GM21576 (cell line): ENCODE measurements at regions not wholly inside any gene's neighbourhood (a gene's known extent, or its start where the extent isn't known, plus 50 kb on each side); places are given as distances from the start of the nearest gene placed in this dataset.

ENCODE experiments used
- ATAC-seq: cut with Tn5 transposase; IDR thresholded peaks from one replicate; pipeline ENCODE4 v1.9.1; 2021; ENCODE audit warnings: mild to moderate bottlenecking, moderate library complexity; ENCODE audit not compliant: unreplicated experiment

DNA sequence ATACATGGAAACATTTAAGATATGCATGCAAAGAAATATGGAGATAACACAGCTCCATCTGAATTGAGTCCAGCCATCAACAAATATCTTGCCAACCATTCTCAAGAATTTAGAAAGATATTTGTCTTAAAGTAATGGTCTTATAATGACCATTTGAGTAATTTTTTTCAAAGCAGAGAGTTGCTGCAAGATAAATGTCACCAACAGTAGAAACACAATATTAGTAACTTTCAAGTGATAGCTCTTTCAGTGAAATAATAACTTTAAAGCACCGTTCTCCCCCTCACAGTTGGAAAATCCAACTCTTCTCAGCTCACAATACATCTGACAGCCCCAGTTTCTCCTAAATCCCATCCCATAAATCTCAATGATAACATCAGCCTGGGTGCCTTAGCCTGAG lies 481.0 kb upstream of the ADAMTS5 start:
- ATAC-seq = no peak

DNA sequence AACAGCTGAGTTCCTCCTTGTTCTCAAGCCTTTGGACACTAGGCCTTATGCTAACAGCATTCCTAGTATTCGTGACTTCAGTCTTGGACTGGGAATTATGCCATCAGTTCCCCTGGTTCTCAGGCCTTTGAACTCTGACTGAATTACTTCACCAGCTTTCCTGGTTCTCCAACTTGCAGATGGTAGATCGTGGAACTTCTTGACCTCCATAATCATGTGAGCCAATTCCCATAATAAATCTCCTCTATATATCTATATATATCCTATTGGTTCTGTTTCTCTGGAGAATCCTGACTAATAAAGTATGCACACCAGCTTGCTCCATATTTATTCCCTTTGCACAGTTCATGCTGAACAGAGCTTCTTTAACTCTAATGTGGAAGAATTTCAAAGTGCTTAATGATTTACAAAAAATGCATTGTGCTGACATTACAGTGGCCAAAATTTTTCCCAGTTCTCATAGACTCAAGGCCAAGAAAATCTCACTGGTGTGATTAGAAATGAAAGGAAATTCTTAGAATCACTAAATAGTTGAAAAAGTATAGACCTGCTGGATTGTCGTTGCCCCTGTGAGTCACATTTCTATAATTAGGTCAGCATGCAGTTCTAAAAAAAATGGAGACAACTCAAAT lies 462.9 kb upstream of the ADAMTS5 start:
- ATAC-seq = no peak

DNA sequence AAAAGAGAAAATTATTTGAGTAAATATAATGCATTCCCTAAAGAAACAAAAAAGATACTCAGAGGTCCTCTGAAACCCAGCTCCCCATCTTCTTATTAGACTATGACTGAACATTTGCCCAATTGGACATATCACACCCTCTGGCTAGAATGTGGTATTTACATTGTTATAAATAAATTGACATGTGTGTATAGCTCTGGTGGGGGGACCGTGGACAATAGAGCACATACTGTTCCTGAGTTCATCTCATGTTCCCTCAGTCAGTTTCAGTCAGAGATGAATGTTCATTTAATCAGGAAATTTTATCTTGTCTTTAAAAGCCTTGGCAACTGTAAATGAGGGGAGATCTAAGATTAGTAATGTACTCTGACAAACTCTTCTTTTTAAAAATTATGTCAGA lies 459.3 kb upstream of the ADAMTS5 start:
- no peak for ATAC-seq

DNA sequence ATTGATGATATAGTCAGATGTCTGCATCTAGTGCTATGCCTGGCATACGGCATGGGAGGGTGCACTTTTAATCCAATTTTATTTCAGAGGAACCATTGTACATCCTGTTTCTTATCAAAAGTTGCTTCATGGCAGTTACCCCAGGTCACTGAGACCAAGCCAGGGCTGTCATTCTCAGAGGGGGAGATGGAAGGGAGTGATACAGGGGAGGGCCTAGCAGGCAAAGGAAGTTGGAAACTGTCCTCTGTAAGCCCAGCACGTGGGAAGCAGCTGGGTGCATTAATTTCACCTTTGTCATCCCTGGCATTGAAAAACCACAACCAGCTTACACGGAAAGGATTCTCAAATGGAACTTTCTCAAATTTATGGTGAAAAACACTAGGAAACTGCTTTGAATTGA lies 458.7 kb upstream of the ADAMTS5 start:
- no peak for ATAC-seq

DNA sequence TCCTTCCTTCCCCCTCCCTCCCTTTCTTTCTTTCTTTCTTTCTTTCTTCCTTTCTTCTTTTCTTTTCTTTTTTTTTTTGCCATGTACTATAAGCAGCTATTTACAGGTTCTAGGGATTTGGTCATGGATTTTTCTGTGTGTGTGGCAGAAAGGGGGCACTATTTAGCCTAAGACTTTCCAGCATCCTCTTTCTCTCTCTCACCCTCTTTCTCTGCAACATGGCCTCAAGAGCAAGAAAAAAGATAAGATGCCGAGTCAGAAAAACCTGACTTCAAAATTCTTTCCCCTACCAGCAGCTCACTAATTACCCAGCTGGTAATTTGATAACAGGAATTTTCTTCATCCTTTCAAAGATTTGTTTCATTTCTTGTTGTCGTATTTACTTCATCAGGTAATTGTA lies 458.3 kb upstream of the ADAMTS5 start:
- no peak for ATAC-seq

GRCh38 chr21:27424601-27425000 lies 457.7 kb upstream of the ADAMTS5 start:
- ATAC-seq = no peak

DNA sequence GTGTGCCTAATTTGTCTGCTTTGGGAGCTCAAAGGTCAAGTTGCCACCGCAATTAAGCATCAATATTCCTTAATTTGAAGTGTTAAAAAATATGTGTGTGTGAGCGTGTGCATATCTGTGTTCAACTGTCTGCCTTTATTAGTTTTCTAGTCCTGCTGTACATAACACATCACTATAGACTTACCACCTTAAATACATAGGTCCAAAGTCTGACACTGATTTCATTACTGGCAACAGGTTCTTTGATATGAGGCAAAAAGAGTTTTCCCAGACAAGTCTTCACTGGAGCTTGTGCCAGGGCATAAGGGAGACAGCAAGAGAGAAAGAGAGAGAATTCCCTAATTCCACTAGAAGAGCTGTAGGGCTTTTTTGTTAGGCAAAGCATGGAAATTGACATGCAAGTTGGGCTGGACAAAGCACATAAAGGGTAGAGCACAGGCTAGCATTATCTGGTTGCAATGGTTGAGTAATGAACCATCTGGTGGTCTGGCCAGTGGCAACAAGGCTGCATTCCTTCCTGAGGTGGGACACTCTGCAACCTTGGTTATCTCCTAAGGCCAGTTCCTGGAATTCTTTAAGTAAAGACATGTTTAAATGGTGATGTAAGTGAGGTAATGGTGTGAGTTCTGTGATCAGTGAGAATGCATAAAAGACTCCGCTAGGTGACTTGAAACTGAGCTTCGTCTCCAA lies 457.2 kb upstream of the ADAMTS5 start:
- ATAC-seq = no peak

- no peak for ATAC-seq
Observed at GRCh38 chr21:27423038-27423437, 456.1 kb upstream of the ADAMTS5 start.

DNA sequence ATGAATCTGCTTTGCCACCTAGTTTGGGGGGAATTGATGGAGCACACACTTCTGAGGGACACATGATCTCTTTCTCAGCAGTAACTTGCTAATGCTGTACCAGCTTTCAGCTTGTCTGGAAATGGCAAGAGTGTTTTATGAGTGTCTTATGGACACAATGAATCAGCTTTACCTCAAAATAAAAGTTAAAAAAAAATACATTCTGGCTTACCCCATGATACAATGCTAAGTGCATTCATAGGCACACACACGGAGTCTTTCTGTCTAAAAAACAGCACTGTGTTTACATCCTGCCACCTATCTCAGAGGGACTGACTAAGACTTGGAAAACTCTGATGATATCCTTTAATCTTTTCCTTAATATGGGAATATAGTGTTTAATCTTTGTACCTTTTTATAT lies 455.5 kb upstream of the ADAMTS5 start:
- no peak for ATAC-seq

- no peak for ATAC-seq
Observed at GRCh38 chr21:27421654-27422053, 454.8 kb upstream of the ADAMTS5 start.

- no peak for ATAC-seq
Observed at GRCh38 chr21:27419153-27419552, 452.3 kb upstream of the ADAMTS5 start.

GRCh38 chr21:27418346-27418745 lies 451.5 kb upstream of the ADAMTS5 start:
- no peak for ATAC-seq

DNA sequence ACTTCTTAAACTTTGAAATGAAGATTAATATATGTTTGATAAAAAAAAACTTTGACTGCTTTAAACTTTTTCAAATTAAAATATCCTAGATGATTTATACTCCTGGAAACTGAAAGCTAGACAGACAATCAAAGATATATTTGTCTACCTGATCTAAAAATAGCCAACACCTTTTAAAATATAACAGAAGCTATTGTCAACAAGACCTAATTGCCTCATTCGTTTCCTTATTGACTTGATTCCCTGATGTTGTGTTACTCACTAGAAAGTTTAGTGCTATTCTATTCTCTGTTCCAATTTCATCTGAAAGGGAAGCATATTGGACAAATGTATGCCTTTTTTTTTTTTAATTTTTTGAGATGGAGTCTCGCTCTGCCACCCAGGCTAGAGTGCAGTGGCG lies 445.6 kb upstream of the ADAMTS5 start:
- no peak for ATAC-seq

- no peak for ATAC-seq
Observed at GRCh38 chr21:27408826-27409225, 441.9 kb upstream of the ADAMTS5 start.

DNA sequence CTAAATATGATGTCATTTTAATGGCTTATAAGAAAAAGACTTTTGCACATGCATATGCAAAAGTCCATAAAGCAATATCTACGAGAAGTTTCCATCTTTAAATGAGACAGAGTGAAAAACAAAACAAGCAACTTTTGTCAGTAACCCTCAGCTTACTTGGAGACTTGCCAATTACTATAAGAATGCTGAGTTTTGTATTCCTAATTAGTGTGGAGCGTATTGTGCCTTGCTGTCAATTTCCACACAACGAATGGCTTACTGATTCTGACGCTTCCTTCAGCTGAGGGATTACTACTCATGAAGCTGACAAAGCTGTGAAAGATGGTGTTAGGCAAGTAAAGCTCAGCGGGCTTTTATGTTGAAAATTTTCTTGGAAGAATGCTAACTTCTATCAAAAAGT lies 440.4 kb upstream of the ADAMTS5 start:
- no peak for ATAC-seq

GRCh38 chr21:27406300-27407009 lies 439.6 kb upstream of the ADAMTS5 start:
- no peak for ATAC-seq

- no peak for ATAC-seq
Observed at GRCh38 chr21:27403011-27403410, 436.1 kb upstream of the ADAMTS5 start.

GRCh38 chr21:27400045-27400444 lies 433.2 kb upstream of the ADAMTS5 start:
- ATAC-seq = no peak

DNA sequence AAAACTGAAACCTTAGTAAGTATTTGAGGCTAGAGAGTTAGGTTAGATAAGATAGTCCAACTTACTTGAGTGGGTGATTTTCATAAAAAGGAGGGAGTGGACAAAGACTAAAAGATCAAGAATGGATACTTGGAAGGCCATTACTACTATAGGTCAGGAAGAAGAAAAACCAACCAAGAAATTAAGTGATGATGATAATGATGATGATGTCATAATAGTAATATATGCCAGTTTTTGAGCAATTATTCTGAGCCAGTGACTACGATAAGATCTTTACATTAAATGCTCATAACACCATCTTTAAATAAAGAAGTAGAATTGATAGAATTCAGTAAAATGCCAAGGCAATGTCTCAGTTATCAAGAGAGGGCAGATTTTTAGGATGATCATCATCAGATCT lies 430.7 kb upstream of the ADAMTS5 start:
- no peak for ATAC-seq

- ATAC-seq = no peak
Observed at GRCh38 chr21:27393726-27394125, 426.8 kb upstream of the ADAMTS5 start.

- no peak for ATAC-seq
Observed at GRCh38 chr21:27391990-27392389, 425.1 kb upstream of the ADAMTS5 start.

DNA sequence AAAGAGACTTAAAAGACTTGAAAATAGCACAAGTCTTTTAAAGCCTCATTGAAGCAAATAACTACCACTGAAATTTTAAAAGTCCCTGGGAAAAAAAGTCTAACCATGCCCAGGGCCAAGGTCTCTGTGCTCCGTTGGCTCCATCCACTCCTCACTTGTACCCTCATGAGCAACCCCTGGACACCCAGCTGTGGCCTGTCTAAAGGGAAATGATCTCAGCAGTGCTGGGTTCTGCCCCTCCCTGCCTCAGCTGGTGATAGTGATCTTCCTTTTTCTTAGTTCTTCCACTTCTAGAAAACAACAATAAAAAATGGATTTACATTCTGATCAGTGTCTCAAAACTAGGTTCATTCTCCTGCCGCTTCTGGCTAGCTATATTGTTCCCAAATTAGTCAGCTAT lies 423.5 kb upstream of the ADAMTS5 start:
- ATAC-seq = no peak
